ENCODE measurements at regions not wholly inside any gene's neighbourhood (a gene's known extent, or its start where the extent isn't known, plus 50 kb on each side); places are given as distances from the start of the nearest gene placed in this dataset.

DNA sequence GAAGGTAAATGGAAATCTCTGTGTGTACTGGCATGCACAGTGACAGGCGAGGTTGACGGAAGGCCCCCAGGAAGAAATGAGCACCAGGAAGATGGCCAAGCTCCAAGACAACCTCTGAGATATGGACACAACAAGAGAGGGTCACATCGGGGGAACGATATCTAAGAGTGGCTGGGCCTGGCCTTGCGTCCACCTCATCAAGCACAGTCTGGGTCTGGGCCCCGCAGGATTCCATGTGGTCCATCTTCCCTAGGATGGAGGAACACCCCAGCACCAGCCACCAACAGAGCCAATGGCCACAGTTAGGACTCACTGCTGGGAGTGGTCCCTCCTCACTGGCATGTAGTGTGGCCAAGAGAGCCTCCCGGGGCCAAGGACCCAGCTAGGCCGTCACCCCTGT, 272.6 kb upstream of the AGTR2 start:
- Histone ChIP-seq H3K4me1 (ENCODE audit: control insufficient read depth, insufficient read depth, low read length) (peaks cover 6% of the 10 kb centered on the region; the same call in 1 of the 2 replicates), H3K9ac (ENCODE audit: control insufficient read depth, insufficient read depth, low read length) (no peak overlapping the region), H3K79me2 (ENCODE audit: control insufficient read depth, insufficient read depth, low read length) (no peaks in the 10 kb centered on the region), H3K4me3 (no peak overlapping the region), H2AFZ (ENCODE audit: control insufficient read depth, low read depth, low read length) (no peak overlapping the region), H4K20me1 (ENCODE audit: control insufficient read depth, insufficient read depth) (no peaks in the 10 kb centered on the region), H3K27ac (ENCODE audit: control insufficient read depth, insufficient read depth) (no peak overlapping the region), H3K36me3 (ENCODE audit: control insufficient read depth in 2 of 2, insufficient read depth in 2 of 2, low read length in 1 of 2) (no peaks in the 10 kb centered on the region), H3K27me3 (replicated peaks in 1 of 2; ENCODE audit: control insufficient read depth in 2 of 2, insufficient read depth in 2 of 2, low read length in 1 of 2) (no peaks in the 10 kb centered on the region), H3K4me2 (ENCODE audit: control insufficient read depth, insufficient read depth) (no peak overlapping the region), H3K9me3 (replicated peaks; ENCODE audit: control insufficient read depth, insufficient read depth, low read length) (no peaks in the 10 kb centered on the region; the same call in 2 of the 3 replicates)
- CTCF ChIA-PET = interaction anchor here (1.4 kb wide), 1 partner anchor 50 kb away, joined by 3 read pairs; no protein-coding TSS in a partner anchor
- DNase-seq (ENCODE audit: low read depth, low spot score) (no peak), ATAC-seq (no peak), FAIRE-seq (no peak)
- intact Hi-C loops (cut with micrococcal nuclease; ENCODE audit: unreplicated experiment) = loop anchor here (2.0 kb wide), 1 partner anchor 43 kb away; no protein-coding TSS in a partner anchor
- RAD21 ChIA-PET (ENCODE audit: unreplicated experiment) = no interaction called here
- WGBS (ENCODE audit: insufficient coverage, insufficient replicate concordance, low lambda C conversion rate, missing lambda C conversion rate) = 60% methylated on average over 8 of the region's 8 CpGs
- TF ChIP-seq EP300 (IDR thresholded peaks at IDR 0.05; ENCODE audit: borderline replicate concordance in 1 of 2, control insufficient read depth in 1 of 2, low read depth in 2 of 2, low read length in 2 of 2) (no peak), SREBF1 (IDR thresholded peaks at IDR 0.05; ENCODE audit: low read length) (no peak), CBX5 (IDR thresholded peaks at IDR 0.05; ENCODE audit: low read depth) (no peak), MLLT1 (IDR thresholded peaks at IDR 0.05) (no peak), TCF3 (IDR thresholded peaks at IDR 0.05; ENCODE audit: borderline replicate concordance, insufficient read depth, low read depth, low read length) (no peak), MYB (IDR thresholded peaks at IDR 0.05; ENCODE audit: borderline replicate concordance, low read depth, low read length) (no peak), LARP7 (IDR thresholded peaks at IDR 0.05) (no peak), ETV6 (conservative IDR thresholded peaks at IDR 0.05 in 1 of 2, IDR thresholded peaks at IDR 0.05 in 1 of 2; ENCODE audit: borderline replicate concordance in 1 of 2, low read depth in 1 of 2) (no peak), FOXM1 (IDR thresholded peaks at IDR 0.05; ENCODE audit: low read depth, low read length) (no peak), NFXL1 (IDR thresholded peaks at IDR 0.05; ENCODE audit: borderline replicate concordance) (no peak), SREBF2 (IDR thresholded peaks at IDR 0.05; ENCODE audit: low read length) (no peak), SUPT20H (IDR thresholded peaks at IDR 0.05; ENCODE audit: borderline replicate concordance, control insufficient read depth, low read depth, low read length) (no peak), ASH2L (IDR thresholded peaks at IDR 0.05; ENCODE audit: borderline replicate concordance, low read depth) (no peak)
- TF ChIP-seq, protein P1, sequence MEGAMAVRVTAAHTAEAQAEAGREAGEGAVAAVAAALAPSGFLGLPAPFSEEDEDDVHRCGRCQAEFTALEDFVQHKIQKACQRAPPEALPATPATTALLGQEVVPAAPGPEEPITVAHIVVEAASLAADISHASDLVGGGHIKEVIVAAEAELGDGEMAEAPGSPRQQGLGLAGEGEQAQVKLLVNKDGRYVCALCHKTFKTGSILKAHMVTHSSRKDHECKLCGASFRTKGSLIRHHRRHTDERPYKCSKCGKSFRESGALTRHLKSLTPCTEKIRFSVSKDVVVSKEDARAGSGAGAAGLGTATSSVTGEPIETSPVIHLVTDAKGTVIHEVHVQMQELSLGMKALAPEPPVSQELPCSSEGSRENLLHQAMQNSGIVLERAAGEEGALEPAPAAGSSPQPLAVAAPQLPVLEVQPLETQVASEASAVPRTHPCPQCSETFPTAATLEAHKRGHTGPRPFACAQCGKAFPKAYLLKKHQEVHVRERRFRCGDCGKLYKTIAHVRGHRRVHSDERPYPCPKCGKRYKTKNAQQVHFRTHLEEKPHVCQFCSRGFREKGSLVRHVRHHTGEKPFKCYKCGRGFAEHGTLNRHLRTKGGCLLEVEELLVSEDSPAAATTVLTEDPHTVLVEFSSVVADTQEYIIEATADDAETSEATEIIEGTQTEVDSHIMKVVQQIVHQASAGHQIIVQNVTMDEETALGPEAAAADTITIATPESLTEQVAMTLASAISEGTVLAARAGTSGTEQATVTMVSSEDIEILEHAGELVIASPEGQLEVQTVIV (IDR thresholded peaks at IDR 0.05; ENCODE audit: borderline replicate concordance, partially characterized antibody) = no peak
- TF ChIP-seq, protein P2, sequence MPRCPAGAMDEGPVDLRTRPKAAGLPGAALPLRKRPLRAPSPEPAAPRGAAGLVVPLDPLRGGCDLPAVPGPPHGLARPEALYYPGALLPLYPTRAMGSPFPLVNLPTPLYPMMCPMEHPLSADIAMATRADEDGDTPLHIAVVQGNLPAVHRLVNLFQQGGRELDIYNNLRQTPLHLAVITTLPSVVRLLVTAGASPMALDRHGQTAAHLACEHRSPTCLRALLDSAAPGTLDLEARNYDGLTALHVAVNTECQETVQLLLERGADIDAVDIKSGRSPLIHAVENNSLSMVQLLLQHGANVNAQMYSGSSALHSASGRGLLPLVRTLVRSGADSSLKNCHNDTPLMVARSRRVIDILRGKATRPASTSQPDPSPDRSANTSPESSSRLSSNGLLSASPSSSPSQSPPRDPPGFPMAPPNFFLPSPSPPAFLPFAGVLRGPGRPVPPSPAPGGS (IDR thresholded peaks at IDR 0.05; ENCODE audit: borderline replicate concordance, insufficient read depth, low read depth, low read length, poor library complexity, severe bottlenecking) = no peak
- in situ Hi-C loops (cut with MboI) = no loop called here
- POLR2A ChIA-PET = no interaction called here
- SMC1A ChIA-PET (ENCODE audit: uncharacterized antibody, unreplicated experiment) = no interaction called here
- BruUV-seq (replicated peaks) = no TSS peak

Measured in GM12878 (cell line).